GM23338 (cell line): ENCODE measurements at regions not wholly inside any gene's neighbourhood (a gene's known extent, or its start where the extent isn't known, plus 50 kb on each side); places are given as distances from the start of the nearest gene placed in this dataset.

ENCODE experiments used
- ATAC-seq: fragments of 200-7000 bp; cut with Tn5 transposase; 3 replicates; pipeline ENCODE4 v1.9.1; 2020
- DNase-seq: peaks from one replicate; pipeline ENCODE4 v3.0.0-alpha.2; 2015; ENCODE audit warnings: low spot score
- H2AFZ ChIP-seq: fragments of 200-600 bp; sonication (generic); 2 replicates; pipeline ENCODE4 v1.8.0; 2016; ENCODE audit warnings: antibody characterized with exemption, mild to moderate bottlenecking, moderate library complexity
- H3F3A ChIP-seq: fragments of 200-600 bp; sonication (generic); replicated peaks from 2 replicates; pipeline ENCODE4 v1.8.0; 2017; ENCODE audit warnings: antibody characterized with exemption, mixed run types, low read depth
- H3K27ac ChIP-seq: fragments of 200-600 bp; sonication (generic); 2 replicates; pipeline ENCODE4 v1.6.1; 2016; ENCODE audit warnings: low read depth
- H3K27me3 ChIP-seq: fragments of 200-600 bp; sonication (generic); 2 replicates; pipeline ENCODE4 v1.8.0; 2016; ENCODE audit warnings: mild to moderate bottlenecking, mixed run types, moderate library complexity; ENCODE audit not compliant: insufficient read depth
- H3K36me3 ChIP-seq: fragments of 200-600 bp; sonication (generic); 2 replicates; pipeline ENCODE4 v1.8.0; 2016; ENCODE audit warnings: mild to moderate bottlenecking; ENCODE audit not compliant: insufficient read depth
- H3K4me1 ChIP-seq: fragments of 200-600 bp; sonication (generic); 2 replicates; pipeline ENCODE4 v1.8.0; 2016; ENCODE audit warnings: mild to moderate bottlenecking, moderate library complexity; ENCODE audit not compliant: insufficient read depth
- H3K4me2 ChIP-seq: fragments of 200-600 bp; sonication (generic); 2 replicates; pipeline ENCODE4 v1.7.1; 2017; ENCODE audit warnings: mixed run types
- H3K4me3 ChIP-seq: fragments of 200-600 bp; sonication (generic); 2 replicates; pipeline ENCODE4 v1.6.1; 2016; ENCODE audit warnings: mixed run types
- H3K79me2 ChIP-seq: fragments of 200-600 bp; sonication (generic); replicated peaks from 2 replicates; pipeline ENCODE4 v1.8.0; 2017; ENCODE audit warnings: mild to moderate bottlenecking; ENCODE audit not compliant: insufficient read depth
- H3K9me2 ChIP-seq: fragments of 200-600 bp; sonication (generic); 2 replicates; pipeline ENCODE4 v1.8.0; 2017; ENCODE audit not compliant: insufficient read depth
- H4K20me1 ChIP-seq: fragments of 200-600 bp; sonication (generic); replicated peaks from 2 replicates; pipeline ENCODE4 v1.8.0; 2017; ENCODE audit warnings: mild to moderate bottlenecking; ENCODE audit not compliant: insufficient read depth
- H3K27ac Mint-ChIP-seq: 2 replicates; pipeline ENCODE4 v1.8.0; 2020; ENCODE audit warnings: inconsistent platforms, mild to moderate bottlenecking, moderate library complexity, mixed read lengths
- H3K27me3 Mint-ChIP-seq: 3 replicates; pipeline ENCODE4 v1.8.0; 2022; ENCODE audit warnings: low read depth, mild to moderate bottlenecking, moderate library complexity, mixed read lengths, inconsistent platforms; ENCODE audit not compliant: insufficient read depth, poor library complexity
- H3K36me3 Mint-ChIP-seq: 3 replicates; pipeline ENCODE4 v1.8.0; 2021; ENCODE audit warnings: low read depth, mild to moderate bottlenecking, inconsistent platforms, moderate library complexity, mixed read lengths
- H3K4me1 Mint-ChIP-seq: 3 replicates; pipeline ENCODE4 v1.8.0; 2020; ENCODE audit warnings: mild to moderate bottlenecking, inconsistent platforms, mixed read lengths
- H3K4me3 Mint-ChIP-seq: 3 replicates; pipeline ENCODE4 v1.8.0; 2021; ENCODE audit warnings: moderate library complexity, mild to moderate bottlenecking, inconsistent platforms, mixed read lengths
- H3K9me3 Mint-ChIP-seq: 3 replicates; pipeline ENCODE4 v1.8.0; 2020; ENCODE audit warnings: moderate library complexity, mild to moderate bottlenecking, inconsistent platforms, mixed read lengths
- CREB1 ChIP-seq: fragments of 250-450 bp; sonication (Bioruptor Pico); IDR thresholded peaks from 2 replicates; pipeline ENCODE4 v1.5.0; 2020; ENCODE audit warnings: low read depth, mild to moderate bottlenecking, moderate library complexity
- EZH2 ChIP-seq: fragments of 200-600 bp; sonication (generic); IDR thresholded peaks from one replicate; pipeline ENCODE4 v1.8.0; 2017; ENCODE audit warnings: antibody characterized with exemption, mild to moderate bottlenecking, low read depth; ENCODE audit not compliant: unreplicated experiment
- EZH2phosphoT487 ChIP-seq: fragments of 200-600 bp; sonication (generic); IDR thresholded peaks from one replicate; pipeline ENCODE4 v1.8.1; 2018; ENCODE audit warnings: antibody characterized with exemption; ENCODE audit not compliant: unreplicated experiment
- JUNB ChIP-seq: IDR thresholded peaks from one replicate; pipeline ENCODE4 v1.6.1; 2016; ENCODE audit warnings: antibody characterized with exemption; ENCODE audit not compliant: unreplicated experiment
- NANOG ChIP-seq: IDR thresholded peaks from 2 replicates; pipeline ENCODE4 v1.6.1; 2016; ENCODE audit warnings: antibody characterized with exemption, borderline replicate concordance
- POLR2AphosphoS5 ChIP-seq: IDR thresholded peaks from 2 replicates; pipeline ENCODE4 v1.6.1; 2016; ENCODE audit warnings: antibody characterized with exemption, low read depth
- STAT1 ChIP-seq: IDR thresholded peaks from one replicate; pipeline ENCODE4 v1.6.1; 2016; ENCODE audit warnings: antibody characterized with exemption; ENCODE audit not compliant: unreplicated experiment
- ZNF114 ChIP-seq: fragments of 250-450 bp; sonication (Bioruptor Pico); IDR thresholded peaks from 2 replicates; pipeline ENCODE4 v1.5.0; 2020; ENCODE audit warnings: mild to moderate bottlenecking, moderate library complexity
- ZNF331 ChIP-seq: fragments of 250-450 bp; sonication (Bioruptor Pico); IDR thresholded peaks from 2 replicates; pipeline ENCODE4 v1.5.0; 2020; ENCODE audit warnings: low read depth, mild to moderate bottlenecking, moderate library complexity
- TF ChIP-seq, protein P1 (sequence below): IDR thresholded peaks from 2 replicates; pipeline ENCODE4 v1.6.1; 2016; ENCODE audit warnings: antibody characterized with exemption
- TF ChIP-seq, protein P2 (sequence below): fragments of 250-450 bp; sonication (Bioruptor Pico); IDR thresholded peaks from 2 replicates; pipeline ENCODE4 v1.5.0; 2020; ENCODE audit warnings: mild to moderate bottlenecking, moderate library complexity
- TF ChIP-seq, protein P3 (sequence below): IDR thresholded peaks from one replicate; pipeline ENCODE4 v1.6.1; 2018; ENCODE audit warnings: antibody characterized with exemption; ENCODE audit not compliant: unreplicated experiment
- TF ChIP-seq, protein P4 (sequence below), 2 experiments: fragments of 200-600 bp in 1 of 2; sonication (generic) in 1 of 2; conservative IDR thresholded peaks; 2 replicates each; pipeline versions ENCODE4 v1.5.1 to v1.6.1; 2016 to 2017; ENCODE audit warnings: antibody characterized with exemption in 2 of 2, low read depth in 2 of 2, mild to moderate bottlenecking in 2 of 2, moderate library complexity in 1 of 2

DNA sequence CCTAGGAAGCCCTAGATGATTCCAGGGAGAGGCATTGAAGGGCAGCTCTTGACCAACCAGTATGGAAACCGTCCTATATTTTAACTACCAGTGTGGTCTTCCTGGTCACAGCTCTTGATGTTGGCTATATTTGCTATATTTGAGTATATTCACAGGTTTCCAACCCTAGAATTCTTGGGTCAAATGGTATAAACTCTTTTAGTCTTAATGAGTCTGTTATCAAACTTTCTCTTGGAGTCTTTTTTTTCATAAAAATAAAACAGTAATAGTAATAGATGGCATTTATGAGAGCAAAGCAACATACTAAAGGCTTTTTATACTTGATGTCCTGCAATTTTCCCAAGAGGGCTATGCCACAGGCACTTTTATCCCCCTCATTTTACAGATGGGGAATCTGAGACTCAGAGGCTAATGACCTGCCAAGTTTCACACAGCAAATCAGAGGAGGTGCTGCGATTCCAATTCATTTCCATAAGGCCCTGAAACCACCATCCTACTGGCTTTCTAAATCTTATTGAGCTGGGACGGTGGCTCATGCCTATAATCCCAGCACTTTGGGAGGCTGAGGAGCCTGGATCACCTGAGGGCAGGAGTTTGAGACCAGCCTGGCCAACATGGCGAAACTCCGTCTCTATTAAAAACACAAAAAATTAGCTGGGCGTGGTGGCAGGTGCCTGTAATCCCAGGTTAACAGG lies 217.2 kb upstream of the ZNF217 start:
- DNase-seq (no peak), ATAC-seq (no peak)
- Histone ChIP-seq H3K27ac (no peak overlapping the region), H3K36me3 (no peaks in the 10 kb centered on the region), H3K27me3 (no peaks in the 10 kb centered on the region), H3K4me3 (no peak overlapping the region), H3F3A (no peaks in the 10 kb centered on the region), H3K4me2 (no peak overlapping the region), H3K4me1 (peaks cover 13% of the 10 kb centered on the region), H3K9me2 (no peaks in the 10 kb centered on the region), H2AFZ (peak overlapping the region; percentile 56), H3K79me2 (no peaks in the 10 kb centered on the region), H4K20me1 (no peaks in the 10 kb centered on the region)
- Mint-ChIP-seq H3K4me1 (peaks cover 22% of the 10 kb centered on the region), H3K27ac (no peak overlapping the region), H3K9me3 (no peaks in the 10 kb centered on the region), H3K27me3 (peaks cover 3% of the 10 kb centered on the region), H3K4me3 (no peak overlapping the region), H3K36me3 (no peaks in the 10 kb centered on the region)
- TF ChIP-seq STAT1 (no peak), EZH2phosphoT487 (no peak), NANOG (no peak), ZNF114 (CRISPR knock-in tag) (no peak), POLR2AphosphoS5 (no peak), EZH2 (no peak), CREB1 (CRISPR knock-in tag) (no peak), ZNF331 (CRISPR knock-in tag) (no peak), JUNB (no peak)
- TF ChIP-seq, protein P1, sequence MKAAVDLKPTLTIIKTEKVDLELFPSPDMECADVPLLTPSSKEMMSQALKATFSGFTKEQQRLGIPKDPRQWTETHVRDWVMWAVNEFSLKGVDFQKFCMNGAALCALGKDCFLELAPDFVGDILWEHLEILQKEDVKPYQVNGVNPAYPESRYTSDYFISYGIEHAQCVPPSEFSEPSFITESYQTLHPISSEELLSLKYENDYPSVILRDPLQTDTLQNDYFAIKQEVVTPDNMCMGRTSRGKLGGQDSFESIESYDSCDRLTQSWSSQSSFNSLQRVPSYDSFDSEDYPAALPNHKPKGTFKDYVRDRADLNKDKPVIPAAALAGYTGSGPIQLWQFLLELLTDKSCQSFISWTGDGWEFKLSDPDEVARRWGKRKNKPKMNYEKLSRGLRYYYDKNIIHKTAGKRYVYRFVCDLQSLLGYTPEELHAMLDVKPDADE = no peak
- TF ChIP-seq, protein P2, sequence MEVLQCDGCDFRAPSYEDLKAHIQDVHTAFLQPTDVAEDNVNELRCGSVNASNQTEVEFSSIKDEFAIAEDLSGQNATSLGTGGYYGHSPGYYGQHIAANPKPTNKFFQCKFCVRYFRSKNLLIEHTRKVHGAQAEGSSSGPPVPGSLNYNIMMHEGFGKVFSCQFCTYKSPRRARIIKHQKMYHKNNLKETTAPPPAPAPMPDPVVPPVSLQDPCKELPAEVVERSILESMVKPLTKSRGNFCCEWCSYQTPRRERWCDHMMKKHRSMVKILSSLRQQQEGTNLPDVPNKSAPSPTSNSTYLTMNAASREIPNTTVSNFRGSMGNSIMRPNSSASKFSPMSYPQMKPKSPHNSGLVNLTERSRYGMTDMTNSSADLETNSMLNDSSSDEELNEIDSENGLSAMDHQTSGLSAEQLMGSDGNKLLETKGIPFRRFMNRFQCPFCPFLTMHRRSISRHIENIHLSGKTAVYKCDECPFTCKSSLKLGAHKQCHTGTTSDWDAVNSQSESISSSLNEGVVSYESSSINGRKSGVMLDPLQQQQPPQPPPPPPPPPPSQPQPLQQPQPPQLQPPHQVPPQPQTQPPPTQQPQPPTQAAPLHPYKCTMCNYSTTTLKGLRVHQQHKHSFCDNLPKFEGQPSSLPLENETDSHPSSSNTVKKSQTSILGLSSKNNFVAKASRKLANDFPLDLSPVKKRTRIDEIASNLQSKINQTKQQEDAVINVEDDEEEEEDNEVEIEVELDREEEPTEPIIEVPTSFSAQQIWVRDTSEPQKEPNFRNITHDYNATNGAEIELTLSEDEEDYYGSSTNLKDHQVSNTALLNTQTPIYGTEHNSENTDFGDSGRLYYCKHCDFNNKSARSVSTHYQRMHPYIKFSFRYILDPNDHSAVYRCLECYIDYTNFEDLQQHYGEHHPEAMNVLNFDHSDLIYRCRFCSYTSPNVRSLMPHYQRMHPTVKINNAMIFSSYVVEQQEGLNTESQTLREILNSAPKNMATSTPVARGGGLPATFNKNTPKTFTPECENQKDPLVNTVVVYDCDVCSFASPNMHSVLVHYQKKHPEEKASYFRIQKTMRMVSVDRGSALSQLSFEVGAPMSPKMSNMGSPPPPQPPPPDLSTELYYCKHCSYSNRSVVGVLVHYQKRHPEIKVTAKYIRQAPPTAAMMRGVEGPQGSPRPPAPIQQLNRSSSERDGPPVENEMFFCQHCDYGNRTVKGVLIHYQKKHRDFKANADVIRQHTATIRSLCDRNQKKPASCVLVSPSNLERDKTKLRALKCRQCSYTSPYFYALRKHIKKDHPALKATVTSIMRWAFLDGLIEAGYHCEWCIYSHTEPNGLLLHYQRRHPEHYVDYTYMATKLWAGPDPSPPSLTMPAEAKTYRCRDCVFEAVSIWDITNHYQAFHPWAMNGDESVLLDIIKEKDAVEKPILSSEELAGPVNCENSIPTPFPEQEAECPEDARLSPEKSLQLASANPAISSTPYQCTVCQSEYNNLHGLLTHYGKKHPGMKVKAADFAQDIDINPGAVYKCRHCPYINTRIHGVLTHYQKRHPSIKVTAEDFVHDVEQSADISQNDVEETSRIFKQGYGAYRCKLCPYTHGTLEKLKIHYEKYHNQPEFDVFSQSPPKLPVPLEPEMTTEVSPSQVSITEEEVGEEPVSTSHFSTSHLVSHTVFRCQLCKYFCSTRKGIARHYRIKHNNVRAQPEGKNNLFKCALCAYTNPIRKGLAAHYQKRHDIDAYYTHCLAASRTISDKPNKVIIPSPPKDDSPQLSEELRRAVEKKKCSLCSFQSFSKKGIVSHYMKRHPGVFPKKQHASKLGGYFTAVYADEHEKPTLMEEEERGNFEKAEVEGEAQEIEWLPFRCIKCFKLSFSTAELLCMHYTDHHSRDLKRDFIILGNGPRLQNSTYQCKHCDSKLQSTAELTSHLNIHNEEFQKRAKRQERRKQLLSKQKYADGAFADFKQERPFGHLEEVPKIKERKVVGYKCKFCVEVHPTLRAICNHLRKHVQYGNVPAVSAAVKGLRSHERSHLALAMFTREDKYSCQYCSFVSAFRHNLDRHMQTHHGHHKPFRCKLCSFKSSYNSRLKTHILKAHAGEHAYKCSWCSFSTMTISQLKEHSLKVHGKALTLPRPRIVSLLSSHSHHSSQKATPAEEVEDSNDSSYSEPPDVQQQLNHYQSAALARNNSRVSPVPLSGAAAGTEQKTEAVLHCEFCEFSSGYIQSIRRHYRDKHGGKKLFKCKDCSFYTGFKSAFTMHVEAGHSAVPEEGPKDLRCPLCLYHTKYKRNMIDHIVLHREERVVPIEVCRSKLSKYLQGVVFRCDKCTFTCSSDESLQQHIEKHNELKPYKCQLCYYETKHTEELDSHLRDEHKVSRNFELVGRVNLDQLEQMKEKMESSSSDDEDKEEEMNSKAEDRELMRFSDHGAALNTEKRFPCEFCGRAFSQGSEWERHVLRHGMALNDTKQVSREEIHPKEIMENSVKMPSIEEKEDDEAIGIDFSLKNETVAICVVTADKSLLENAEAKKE = no peak
- TF ChIP-seq, protein P3, sequence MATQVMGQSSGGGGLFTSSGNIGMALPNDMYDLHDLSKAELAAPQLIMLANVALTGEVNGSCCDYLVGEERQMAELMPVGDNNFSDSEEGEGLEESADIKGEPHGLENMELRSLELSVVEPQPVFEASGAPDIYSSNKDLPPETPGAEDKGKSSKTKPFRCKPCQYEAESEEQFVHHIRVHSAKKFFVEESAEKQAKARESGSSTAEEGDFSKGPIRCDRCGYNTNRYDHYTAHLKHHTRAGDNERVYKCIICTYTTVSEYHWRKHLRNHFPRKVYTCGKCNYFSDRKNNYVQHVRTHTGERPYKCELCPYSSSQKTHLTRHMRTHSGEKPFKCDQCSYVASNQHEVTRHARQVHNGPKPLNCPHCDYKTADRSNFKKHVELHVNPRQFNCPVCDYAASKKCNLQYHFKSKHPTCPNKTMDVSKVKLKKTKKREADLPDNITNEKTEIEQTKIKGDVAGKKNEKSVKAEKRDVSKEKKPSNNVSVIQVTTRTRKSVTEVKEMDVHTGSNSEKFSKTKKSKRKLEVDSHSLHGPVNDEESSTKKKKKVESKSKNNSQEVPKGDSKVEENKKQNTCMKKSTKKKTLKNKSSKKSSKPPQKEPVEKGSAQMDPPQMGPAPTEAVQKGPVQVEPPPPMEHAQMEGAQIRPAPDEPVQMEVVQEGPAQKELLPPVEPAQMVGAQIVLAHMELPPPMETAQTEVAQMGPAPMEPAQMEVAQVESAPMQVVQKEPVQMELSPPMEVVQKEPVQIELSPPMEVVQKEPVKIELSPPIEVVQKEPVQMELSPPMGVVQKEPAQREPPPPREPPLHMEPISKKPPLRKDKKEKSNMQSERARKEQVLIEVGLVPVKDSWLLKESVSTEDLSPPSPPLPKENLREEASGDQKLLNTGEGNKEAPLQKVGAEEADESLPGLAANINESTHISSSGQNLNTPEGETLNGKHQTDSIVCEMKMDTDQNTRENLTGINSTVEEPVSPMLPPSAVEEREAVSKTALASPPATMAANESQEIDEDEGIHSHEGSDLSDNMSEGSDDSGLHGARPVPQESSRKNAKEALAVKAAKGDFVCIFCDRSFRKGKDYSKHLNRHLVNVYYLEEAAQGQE = no peak
- TF ChIP-seq, protein P4, sequence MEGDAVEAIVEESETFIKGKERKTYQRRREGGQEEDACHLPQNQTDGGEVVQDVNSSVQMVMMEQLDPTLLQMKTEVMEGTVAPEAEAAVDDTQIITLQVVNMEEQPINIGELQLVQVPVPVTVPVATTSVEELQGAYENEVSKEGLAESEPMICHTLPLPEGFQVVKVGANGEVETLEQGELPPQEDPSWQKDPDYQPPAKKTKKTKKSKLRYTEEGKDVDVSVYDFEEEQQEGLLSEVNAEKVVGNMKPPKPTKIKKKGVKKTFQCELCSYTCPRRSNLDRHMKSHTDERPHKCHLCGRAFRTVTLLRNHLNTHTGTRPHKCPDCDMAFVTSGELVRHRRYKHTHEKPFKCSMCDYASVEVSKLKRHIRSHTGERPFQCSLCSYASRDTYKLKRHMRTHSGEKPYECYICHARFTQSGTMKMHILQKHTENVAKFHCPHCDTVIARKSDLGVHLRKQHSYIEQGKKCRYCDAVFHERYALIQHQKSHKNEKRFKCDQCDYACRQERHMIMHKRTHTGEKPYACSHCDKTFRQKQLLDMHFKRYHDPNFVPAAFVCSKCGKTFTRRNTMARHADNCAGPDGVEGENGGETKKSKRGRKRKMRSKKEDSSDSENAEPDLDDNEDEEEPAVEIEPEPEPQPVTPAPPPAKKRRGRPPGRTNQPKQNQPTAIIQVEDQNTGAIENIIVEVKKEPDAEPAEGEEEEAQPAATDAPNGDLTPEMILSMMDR (conservative IDR thresholded peaks at IDR 0.05; ENCODE audit: low read depth in 2 of 2) = no peak
